PC-9 (cell line): ENCODE measurements at regions not wholly inside any gene's neighbourhood (a gene's known extent, or its start where the extent isn't known, plus 50 kb on each side); places are given as distances from the start of the nearest gene placed in this dataset.
"Not testable (repeated sequence)": the region's sequence is repeated elsewhere in the genome, so short reads cannot be mapped to it uniquely, and the experiment has no call there.

Experiments
- BruUV-seq: library from RNA; stranded (reverse); fragments of 400-500 nt; replicated peaks from 2 replicates; lab custom pipeline; 2021; lab: Mats Ljungman, UMichigan
- CTCF ChIA-PET: fragments of 300-600 bp; sonication (Branson Sonifier 250); formaldehyde crosslinking; loops from one replicate; lab custom pipeline; 2022; ENCODE audit warnings: antibody characterized with exemption; lab: Charles Lee
- POLR2A ChIA-PET: fragments of 300-600 bp; sonication (Branson Sonifier 250); formaldehyde crosslinking; loops from one replicate; lab custom pipeline; 2022; ENCODE audit warnings: antibody characterized with exemption; ENCODE audit not compliant: unreplicated experiment; lab: Charles Lee
- DNase-seq, 2 experiments: peaks; one replicate each; pipeline versions ENCODE4 v3.0.0 to v3.0.0-alpha.2; 2015 to 2022; ENCODE audit warnings: mixed read lengths in 1 of 2
- H2AFZ ChIP-seq: fragments of 200-600 bp; sonication (generic); 2 replicates; pipeline ENCODE4 v1.8.1; 2017; ENCODE audit warnings: antibody characterized with exemption
- H3F3A ChIP-seq: fragments of 200-600 bp; sonication (generic); 2 replicates; pipeline ENCODE4 v1.8.1; 2017; ENCODE audit warnings: antibody characterized with exemption, mild to moderate bottlenecking, low read depth; ENCODE audit not compliant: insufficient read depth
- H3K27ac ChIP-seq: fragments of 200-600 bp; sonication (generic); 2 replicates; pipeline ENCODE4 v1.6.1; 2016; ENCODE audit warnings: mixed run types
- H3K27me3 ChIP-seq: fragments of 200-600 bp; sonication (generic); 2 replicates; pipeline ENCODE4 v1.6.1; 2016; ENCODE audit warnings: low read depth, mixed run types; ENCODE audit not compliant: insufficient read depth
- H3K36me3 ChIP-seq: fragments of 200-600 bp; sonication (generic); 2 replicates; pipeline ENCODE4 v1.6.1; 2016; ENCODE audit warnings: low read depth, mixed run types
- H3K4me1 ChIP-seq: fragments of 200-600 bp; sonication (generic); replicated peaks from 2 replicates; pipeline ENCODE4 v1.6.1; 2016; ENCODE audit warnings: mixed run types; ENCODE audit not compliant: insufficient read depth
- H3K4me2 ChIP-seq: fragments of 200-600 bp; sonication (generic); 2 replicates; pipeline ENCODE4 v1.6.1; 2017; ENCODE audit warnings: mixed run types
- H3K4me3 ChIP-seq: fragments of 200-600 bp; sonication (generic); 2 replicates; pipeline ENCODE4 v1.6.1; 2016; ENCODE audit warnings: mixed run types
- H3K79me2 ChIP-seq: fragments of 200-600 bp; sonication (generic); 2 replicates; pipeline ENCODE4 v1.6.1; 2017; ENCODE audit warnings: low read depth, mixed run types
- H3K9me2 ChIP-seq: fragments of 200-600 bp; sonication (generic); 2 replicates; pipeline ENCODE4 v1.8.1; 2017; ENCODE audit warnings: mild to moderate bottlenecking; ENCODE audit not compliant: insufficient read depth
- H3K9me3 ChIP-seq: fragments of 200-600 bp; sonication (generic); 2 replicates; pipeline ENCODE4 v1.8.1; 2016; ENCODE audit warnings: low read depth; ENCODE audit not compliant: insufficient read depth
- H4K20me1 ChIP-seq: fragments of 200-600 bp; sonication (generic); 2 replicates; pipeline ENCODE4 v1.8.1; 2017; ENCODE audit not compliant: insufficient read depth
- EZH2 ChIP-seq: fragments of 200-600 bp; sonication (generic); IDR thresholded peaks from 2 replicates; pipeline ENCODE4 v1.8.0; 2017; ENCODE audit warnings: antibody characterized with exemption, low read depth
- intact Hi-C: fragments of 100-400 bp; cut with micrococcal nuclease; formaldehyde crosslinking; loops from one replicate; pipeline ENCODE4 v1.10.0; 2022; ENCODE audit not compliant: unreplicated experiment
- TF ChIP-seq, protein P1 (sequence below): fragments of 200-600 bp; sonication (generic); conservative IDR thresholded peaks from 2 replicates; pipeline ENCODE4 v1.6.1; 2017; ENCODE audit warnings: mixed run types, antibody characterized with exemption, mild to moderate bottlenecking, moderate library complexity

DNA sequence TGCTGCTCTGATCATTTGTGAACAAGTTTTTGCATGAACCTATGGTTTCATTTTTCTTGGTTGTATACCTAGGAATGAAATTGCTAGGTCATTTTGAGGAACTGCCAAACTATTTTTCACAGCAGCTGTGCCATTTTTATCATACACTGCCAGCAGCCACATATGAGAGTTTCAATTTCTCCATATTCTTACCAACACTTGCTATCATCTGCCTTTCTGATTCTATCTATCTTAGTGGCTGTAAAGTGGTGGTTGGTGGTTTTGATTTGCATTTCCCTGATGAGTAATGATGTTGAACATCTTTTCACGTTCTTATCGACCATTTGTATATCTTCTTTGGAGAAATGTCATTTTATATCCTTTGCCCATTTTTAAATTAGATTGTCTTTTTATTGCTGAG lies 146.1 kb downstream of the C12orf75 start:
- no peak for DNase-seq
- no peaks in the 10 kb centered on the region for H3F3A ChIP-seq
- CTCF ChIA-PET, result no interaction called here
- POLR2A ChIA-PET, result no interaction called here
- no TSS peak for BruUV-seq
- no peak overlapping the region for H3K4me2 ChIP-seq
- no peaks in the 10 kb centered on the region for H3K36me3 ChIP-seq
- intact Hi-C loops, result no loop called here
- no peak overlapping the region for H3K27ac ChIP-seq
- H3K79me2 ChIP-seq, result no peaks in the 10 kb centered on the region
- no peak overlapping the region for H3K4me3 ChIP-seq
- H2AFZ ChIP-seq, result no peak overlapping the region
- no peaks in the 10 kb centered on the region for H4K20me1 ChIP-seq
- no peaks in the 10 kb centered on the region for H3K27me3 ChIP-seq
- TF ChIP-seq, protein P1, sequence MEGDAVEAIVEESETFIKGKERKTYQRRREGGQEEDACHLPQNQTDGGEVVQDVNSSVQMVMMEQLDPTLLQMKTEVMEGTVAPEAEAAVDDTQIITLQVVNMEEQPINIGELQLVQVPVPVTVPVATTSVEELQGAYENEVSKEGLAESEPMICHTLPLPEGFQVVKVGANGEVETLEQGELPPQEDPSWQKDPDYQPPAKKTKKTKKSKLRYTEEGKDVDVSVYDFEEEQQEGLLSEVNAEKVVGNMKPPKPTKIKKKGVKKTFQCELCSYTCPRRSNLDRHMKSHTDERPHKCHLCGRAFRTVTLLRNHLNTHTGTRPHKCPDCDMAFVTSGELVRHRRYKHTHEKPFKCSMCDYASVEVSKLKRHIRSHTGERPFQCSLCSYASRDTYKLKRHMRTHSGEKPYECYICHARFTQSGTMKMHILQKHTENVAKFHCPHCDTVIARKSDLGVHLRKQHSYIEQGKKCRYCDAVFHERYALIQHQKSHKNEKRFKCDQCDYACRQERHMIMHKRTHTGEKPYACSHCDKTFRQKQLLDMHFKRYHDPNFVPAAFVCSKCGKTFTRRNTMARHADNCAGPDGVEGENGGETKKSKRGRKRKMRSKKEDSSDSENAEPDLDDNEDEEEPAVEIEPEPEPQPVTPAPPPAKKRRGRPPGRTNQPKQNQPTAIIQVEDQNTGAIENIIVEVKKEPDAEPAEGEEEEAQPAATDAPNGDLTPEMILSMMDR, result no peak
- TF ChIP-seq EZH2, result no peak
- H3K9me2 ChIP-seq, result no peaks in the 10 kb centered on the region
- peaks cover 7% of the 10 kb centered on the region for H3K4me1 ChIP-seq
- 0 out of 2 replicates have a peak, but pooled peaks cover 5% of the 10 kb centered on the region for H3K9me3 ChIP-seq

DNA sequence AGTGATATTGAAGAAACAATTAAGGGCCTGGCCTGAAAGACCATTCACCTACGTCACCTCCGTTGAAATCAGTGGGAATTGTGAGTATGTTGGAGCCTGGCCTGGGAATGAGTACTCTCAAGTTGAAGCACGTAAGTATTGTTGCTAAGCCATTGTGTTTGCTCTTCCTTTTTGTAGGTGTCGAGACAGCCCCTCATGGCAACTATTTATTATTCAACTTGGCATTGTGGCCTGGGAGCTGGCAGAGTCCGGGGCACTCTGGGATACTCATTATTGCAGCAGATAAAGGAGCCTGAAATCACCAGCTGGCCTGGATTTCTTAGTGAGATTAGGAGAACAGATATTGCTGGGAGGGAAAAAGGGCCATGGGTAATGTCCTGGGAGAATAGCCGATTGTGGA lies 147.4 kb downstream of the C12orf75 start:
- no peak overlapping the region for H2AFZ ChIP-seq
- H3K9me2 ChIP-seq, result no peaks in the 10 kb centered on the region
- no peaks in the 10 kb centered on the region for H4K20me1 ChIP-seq
- CTCF ChIA-PET, result no interaction called here
- BruUV-seq, result no TSS peak
- no peak overlapping the region for H3K4me2 ChIP-seq
- H3K79me2 ChIP-seq, result no peaks in the 10 kb centered on the region
- POLR2A ChIA-PET, result no interaction called here
- H3K4me1 ChIP-seq, result peaks cover 7% of the 10 kb centered on the region
- H3K27me3 ChIP-seq, result no peaks in the 10 kb centered on the region
- intact Hi-C loops, result no loop called here
- TF ChIP-seq, protein P1, result no peak
- TF ChIP-seq EZH2, result no peak
- DNase-seq, result no peak
- 0 out of 2 replicates have a peak, but pooled peaks cover 5% of the 10 kb centered on the region for H3K9me3 ChIP-seq
- H3K4me3 ChIP-seq, result no peak overlapping the region
- no peaks in the 10 kb centered on the region for H3F3A ChIP-seq
- no peak overlapping the region for H3K27ac ChIP-seq
- H3K36me3 ChIP-seq, result no peaks in the 10 kb centered on the region

DNA sequence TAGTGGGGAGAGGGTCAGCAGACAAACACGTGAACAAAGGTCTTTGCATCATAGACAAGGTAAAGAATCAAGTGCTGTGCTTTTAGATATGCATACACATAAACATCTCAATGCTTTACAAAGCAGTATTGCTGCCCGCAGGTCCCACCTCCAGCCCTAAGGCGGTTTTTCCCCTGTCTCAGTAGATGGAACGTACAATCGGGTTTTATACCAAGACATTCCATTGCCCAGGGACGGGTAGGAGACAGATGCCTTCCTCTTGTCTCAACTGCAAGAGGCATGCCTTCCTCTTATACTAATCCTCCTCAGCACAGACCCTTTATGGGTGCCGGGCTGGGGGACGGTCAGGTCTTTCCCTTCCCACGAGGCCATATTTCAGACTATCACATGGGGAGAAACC lies 148.3 kb downstream of the C12orf75 start:
- CTCF ChIA-PET, H3K36me3 ChIP-seq, POLR2A ChIA-PET, H3K9me2 ChIP-seq, H3K4me3 ChIP-seq, H3K27me3 ChIP-seq, H3F3A ChIP-seq, H3K4me1 ChIP-seq, intact Hi-C loops, H2AFZ ChIP-seq, H3K79me2 ChIP-seq, DNase-seq, BruUV-seq, H3K27ac ChIP-seq, H3K4me2 ChIP-seq, H3K9me3 ChIP-seq, H4K20me1 ChIP-seq: not testable (repeated sequence)

DNA sequence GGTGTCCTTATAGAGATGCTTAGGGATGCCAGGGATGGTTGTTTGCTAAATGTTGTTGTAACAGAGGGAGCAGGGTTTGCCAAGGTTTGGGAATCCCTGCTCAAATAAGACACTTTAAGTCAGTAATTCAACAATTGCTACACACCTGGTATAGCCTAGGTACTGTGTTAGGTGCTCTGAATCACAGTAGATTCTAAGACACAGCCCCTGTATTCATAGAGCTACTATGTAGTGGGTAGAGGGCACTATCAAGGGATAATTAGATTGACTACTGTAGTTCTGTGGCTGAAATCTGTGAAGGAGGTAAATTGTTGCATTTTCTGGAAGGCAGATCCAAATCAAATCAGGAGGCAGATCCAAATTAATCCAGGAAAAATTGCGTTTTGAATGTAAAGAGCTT lies 149.2 kb downstream of the C12orf75 start:
- no peak for TF ChIP-seq EZH2
- TF ChIP-seq, protein P1, result no peak
- Histone ChIP-seq H2AFZ (no peak overlapping the region), H4K20me1 (no peaks in the 10 kb centered on the region), H3K4me2 (no peak overlapping the region), H3K79me2 (no peaks in the 10 kb centered on the region), H3K9me3 (0 out of 2 replicates have a peak, but pooled peaks cover 5% of the 10 kb centered on the region), H3K27me3 (no peaks in the 10 kb centered on the region), H3K27ac (no peak overlapping the region), H3K4me3 (no peak overlapping the region), H3K36me3 (no peaks in the 10 kb centered on the region), H3K4me1 (peaks cover 8% of the 10 kb centered on the region), H3F3A (no peaks in the 10 kb centered on the region), H3K9me2 (no peaks in the 10 kb centered on the region)
- BruUV-seq, result no TSS peak
- ChIA-PET POLR2A (no interaction called here), CTCF (no interaction called here)
- intact Hi-C loops, result no loop called here
- DNase-seq, result no peak
